CD4-positive, alpha-beta T cell (primary cell): ENCODE measurements at regions not wholly inside any gene's neighbourhood (a gene's known extent, or its start where the extent isn't known, plus 50 kb on each side); places are given as distances from the start of the nearest gene placed in this dataset.

Experiments used
- ATAC-seq: fragments of 200-7000 bp; cut with Tn5 transposase; one replicate; pipeline ENCODE4 v1.10.0; 2022; ENCODE audit warnings: mild to moderate bottlenecking; ENCODE audit not compliant: poor library complexity
- CTCF ChIA-PET: fragments of 350-600 bp; sonication (Branson Sonifier 250); formaldehyde crosslinking; loops from one replicate; lab custom pipeline; 2021; ENCODE audit warnings: antibody characterized with exemption, inconsistent platforms; lab: Charles Lee
- POLR2A ChIA-PET: fragments of 350-600 bp; sonication (Branson Sonifier 250); formaldehyde crosslinking; loops from one replicate; lab custom pipeline; 2021; ENCODE audit warnings: antibody characterized with exemption, inconsistent platforms; lab: Charles Lee
- DNase-seq, 14 experiments: peaks; one replicate each; pipeline ENCODE4 v3.0.0-alpha.2; 2013 to 2020; ENCODE audit warnings: mixed read lengths in 2 of 14
- H3K27ac ChIP-seq, 2 donors: one replicate each; pipeline versions ENCODE4 v1.5.1 to v1.7.0; 2013; ENCODE audit warnings: low read length in 2 of 2, low read depth in 1 of 2, mild to moderate bottlenecking in 1 of 2
- H3K27me3 ChIP-seq, 2 experiments: 1 replicate in 1 of 2; 2 replicates in 1 of 2; pipeline versions ENCODE4 v1.6.1 to v1.7.0; 2013; ENCODE audit warnings: low read length in 2 of 2, control low read depth in 1 of 2, mild to moderate bottlenecking in 1 of 2, moderate library complexity in 1 of 2; ENCODE audit not compliant: insufficient read depth in 2 of 2, control insufficient read depth in 1 of 2
- H3K36me3 ChIP-seq: one replicate; pipeline ENCODE4 v1.6.1; 2013; ENCODE audit warnings: low read length, control low read depth; ENCODE audit not compliant: insufficient read depth
- H3K4me1 ChIP-seq: one replicate; pipeline ENCODE4 v1.6.1; 2013; ENCODE audit warnings: low read length, control low read depth; ENCODE audit not compliant: insufficient read depth
- H3K4me3 ChIP-seq: one replicate; pipeline ENCODE4 v1.5.1; 2013; ENCODE audit warnings: mild to moderate bottlenecking, low read length, moderate library complexity
- H3K9me3 ChIP-seq, 2 experiments: 1 replicate in 1 of 2; 2 replicates in 1 of 2; pipeline versions ENCODE4 v1.6.1 to v1.7.0; 2013; ENCODE audit warnings: low read length in 2 of 2, mild to moderate bottlenecking in 2 of 2, control low read depth in 1 of 2, moderate library complexity in 1 of 2; ENCODE audit not compliant: control insufficient read depth in 1 of 2, insufficient read depth in 1 of 2
- H3K27ac Mint-ChIP-seq: one replicate; pipeline ENCODE4 v1.8.0; 2020; ENCODE audit warnings: mixed read lengths
- H3K27me3 Mint-ChIP-seq: one replicate; pipeline ENCODE4 v1.8.0; 2021; ENCODE audit warnings: mixed read lengths
- H3K36me3 Mint-ChIP-seq: one replicate; pipeline ENCODE4 v1.8.0; 2021; ENCODE audit warnings: low read depth, mixed read lengths
- H3K4me1 Mint-ChIP-seq: one replicate; pipeline ENCODE4 v1.8.0; 2021; ENCODE audit warnings: low read depth, mixed read lengths
- H3K4me3 Mint-ChIP-seq: one replicate; pipeline ENCODE4 v1.8.0; 2020; ENCODE audit warnings: mild to moderate bottlenecking, mixed read lengths
- H3K9me3 Mint-ChIP-seq: one replicate; pipeline ENCODE4 v1.8.0; 2020; ENCODE audit warnings: mixed read lengths
- intact Hi-C, 2 experiments: fragments of 100-400 bp; cut with DNase I in 1 of 2; cut with micrococcal nuclease in 1 of 2; formaldehyde crosslinking; loops; one replicate each; pipeline versions ENCODE4 v1.15.1 to v1.9.0; 2023 to 2025; cut with DNase I, micrococcal nuclease
- TF ChIP-seq, protein P1 (sequence below): fragments of 200-600 bp; IDR thresholded peaks from one replicate; pipeline ENCODE4 v1.8.0; 2022; ENCODE audit warnings: antibody characterized with exemption, mild to moderate bottlenecking

- H3K36me3 Mint-ChIP-seq = no peaks in the 10 kb centered on the region
- ChIA-PET POLR2A (no interaction called here), CTCF (no interaction called here)
- TF ChIP-seq, protein P1, sequence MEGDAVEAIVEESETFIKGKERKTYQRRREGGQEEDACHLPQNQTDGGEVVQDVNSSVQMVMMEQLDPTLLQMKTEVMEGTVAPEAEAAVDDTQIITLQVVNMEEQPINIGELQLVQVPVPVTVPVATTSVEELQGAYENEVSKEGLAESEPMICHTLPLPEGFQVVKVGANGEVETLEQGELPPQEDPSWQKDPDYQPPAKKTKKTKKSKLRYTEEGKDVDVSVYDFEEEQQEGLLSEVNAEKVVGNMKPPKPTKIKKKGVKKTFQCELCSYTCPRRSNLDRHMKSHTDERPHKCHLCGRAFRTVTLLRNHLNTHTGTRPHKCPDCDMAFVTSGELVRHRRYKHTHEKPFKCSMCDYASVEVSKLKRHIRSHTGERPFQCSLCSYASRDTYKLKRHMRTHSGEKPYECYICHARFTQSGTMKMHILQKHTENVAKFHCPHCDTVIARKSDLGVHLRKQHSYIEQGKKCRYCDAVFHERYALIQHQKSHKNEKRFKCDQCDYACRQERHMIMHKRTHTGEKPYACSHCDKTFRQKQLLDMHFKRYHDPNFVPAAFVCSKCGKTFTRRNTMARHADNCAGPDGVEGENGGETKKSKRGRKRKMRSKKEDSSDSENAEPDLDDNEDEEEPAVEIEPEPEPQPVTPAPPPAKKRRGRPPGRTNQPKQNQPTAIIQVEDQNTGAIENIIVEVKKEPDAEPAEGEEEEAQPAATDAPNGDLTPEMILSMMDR = no peak
- H3K9me3 Mint-ChIP-seq = peaks cover 9% of the 10 kb centered on the region
- intact Hi-C loops = no loop called here
- ATAC-seq (no peak), DNase-seq (no peak)
- no peaks in the 10 kb centered on the region for H3K36me3 ChIP-seq
- H3K27me3 ChIP-seq = no peaks in the 10 kb centered on the region
- H3K27ac Mint-ChIP-seq = no peak overlapping the region
- no peaks in the 10 kb centered on the region for H3K4me1 ChIP-seq
- H3K27me3 Mint-ChIP-seq = no peaks in the 10 kb centered on the region
- H3K9me3 ChIP-seq = peaks cover 0 to 15% of the 10 kb centered on the region in 2 experiments
- no peak overlapping the region for H3K4me3 Mint-ChIP-seq
- H3K27ac ChIP-seq = no peak overlapping the region
- no peaks in the 10 kb centered on the region for H3K4me1 Mint-ChIP-seq
- no peak overlapping the region for H3K4me3 ChIP-seq
Observed at GRCh38 chr4:178448372-178449035, 1006.3 kb upstream of the AGA start.

DNA sequence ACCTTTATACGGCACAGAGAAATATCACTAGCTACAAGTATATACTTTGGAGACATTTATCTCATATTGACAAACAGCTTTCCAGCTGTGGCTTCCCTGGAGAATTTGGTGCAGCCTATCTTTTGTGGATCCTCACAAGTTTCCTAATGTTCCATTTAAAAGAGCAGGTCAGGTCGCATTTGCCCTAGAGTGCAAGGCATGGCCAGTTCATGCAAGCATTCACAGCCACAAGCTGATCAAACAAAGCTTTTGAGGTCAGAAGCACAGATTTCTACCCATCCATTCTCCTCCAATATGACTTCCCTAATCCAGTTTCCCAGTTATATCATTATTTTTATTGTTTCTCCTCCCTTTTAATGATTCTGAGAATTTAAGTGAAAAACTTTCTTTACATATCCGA lies 1008.4 kb upstream of the AGA start:
- H3K36me3 Mint-ChIP-seq = no peaks in the 10 kb centered on the region

GRCh38 chr4:178453057-178453456 lies 1010.8 kb upstream of the AGA start:
- no peak for ATAC-seq
- Mint-ChIP-seq H3K27me3 (no peaks in the 10 kb centered on the region), H3K4me3 (no peak overlapping the region), H3K4me1 (no peaks in the 10 kb centered on the region), H3K27ac (no peak overlapping the region), H3K36me3 (no peaks in the 10 kb centered on the region), H3K9me3 (peaks cover 7% of the 10 kb centered on the region)
- H3K4me1 ChIP-seq = no peaks in the 10 kb centered on the region
- peaks cover 0 to 19% of the 10 kb centered on the region in 2 experiments for H3K9me3 ChIP-seq
- TF ChIP-seq, protein P1 = no peak
- H3K27ac ChIP-seq = no peak overlapping the region
- H3K27me3 ChIP-seq = no peaks in the 10 kb centered on the region
- POLR2A ChIA-PET = no interaction called here
- H3K4me3 ChIP-seq = no peak overlapping the region
- intact Hi-C loops = no loop called here
- H3K36me3 ChIP-seq = no peaks in the 10 kb centered on the region
- CTCF ChIA-PET = no interaction called here
- no peak for DNase-seq

More for the DNA sequence above, 1008.4 kb upstream of the AGA start:
- ChIA-PET CTCF (no interaction called here), POLR2A (no interaction called here)
- Mint-ChIP-seq H3K4me3 (no peak overlapping the region), H3K4me1 (no peaks in the 10 kb centered on the region), H3K27me3 (no peaks in the 10 kb centered on the region), H3K27ac (no peak overlapping the region), H3K9me3 (peaks cover 7% of the 10 kb centered on the region)
- H3K4me1 ChIP-seq = no peaks in the 10 kb centered on the region
- peaks cover 0 to 19% of the 10 kb centered on the region in 2 experiments for H3K9me3 ChIP-seq
- no peaks in the 10 kb centered on the region for H3K36me3 ChIP-seq
- no peak for ATAC-seq
- DNase-seq = no peak
- no peak overlapping the region for H3K4me3 ChIP-seq
- intact Hi-C loops = no loop called here
- H3K27me3 ChIP-seq = no peaks in the 10 kb centered on the region
- H3K27ac ChIP-seq = no peak overlapping the region
- TF ChIP-seq, protein P1 = no peak
